AG04450 (cell line): ENCODE measurements at regions not wholly inside any gene's neighbourhood (a gene's known extent, or its start where the extent isn't known, plus 50 kb on each side); places are given as distances from the start of the nearest gene placed in this dataset.

Experiments used
- CTCF ChIA-PET: fragments of 300-600, 350-600 bp; formaldehyde crosslinking; extraction: SDS; loops from one replicate; lab custom pipeline; 2022; ENCODE audit warnings: antibody characterized with exemption, inconsistent platforms; lab: Charles Lee
- POLR2A ChIA-PET: fragments of 350-600 bp; formaldehyde crosslinking; extraction: SDS; loops from one replicate; lab custom pipeline; 2021; ENCODE audit warnings: antibody characterized with exemption, inconsistent platforms; lab: Yijun Ruan, JAX
- DNase-seq: peaks from one replicate; pipeline ENCODE4 v3.0.0-alpha.2; 2011; ENCODE audit warnings: low read depth, low spot score
- H3K27ac ChIP-seq: one replicate; pipeline ENCODE4 v1.5.1; 2012; ENCODE audit warnings: low read depth, low read length, control low read depth
- H3K27me3 ChIP-seq: one replicate; pipeline ENCODE4 v1.6.0; 2012; ENCODE audit warnings: low read length; ENCODE audit not compliant: control insufficient read depth, insufficient read depth
- H3K4me3 ChIP-seq: 2 replicates; pipeline ENCODE4 v1.5.1; 2011; ENCODE audit warnings: mild to moderate bottlenecking, low read depth, low read length, control low read depth
- H3K9me3 ChIP-seq: 2 replicates; pipeline ENCODE4 v1.5.1; 2012; ENCODE audit warnings: low read length; ENCODE audit not compliant: control insufficient read depth, insufficient read depth
- TF ChIP-seq, protein P1 (sequence below): IDR thresholded peaks from 2 replicates; pipeline ENCODE4 v1.5.1; 2011; ENCODE audit warnings: low read depth, low read length, control low read depth, inconsistent platforms

DNA sequence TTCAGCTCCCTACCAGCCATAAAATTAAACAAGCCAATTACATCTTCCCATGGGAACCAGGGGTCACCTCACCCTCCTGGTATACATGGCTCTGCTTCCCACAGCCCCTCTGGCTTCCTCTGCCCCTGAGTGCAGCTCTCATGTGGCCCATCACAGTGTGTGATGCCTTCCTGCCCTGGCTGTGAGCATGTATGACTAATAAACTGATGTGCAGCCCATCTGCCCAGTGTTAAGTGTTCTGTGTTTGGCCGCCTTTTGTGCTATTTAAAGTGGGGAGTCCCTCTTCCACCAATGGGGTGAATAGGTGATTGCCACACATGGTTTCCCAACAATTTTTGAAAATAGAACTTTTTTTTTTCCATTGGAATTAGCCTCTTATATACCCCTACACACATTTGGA is 87.7 kb upstream of the PIEZO2 start:
- TF ChIP-seq, protein P1, sequence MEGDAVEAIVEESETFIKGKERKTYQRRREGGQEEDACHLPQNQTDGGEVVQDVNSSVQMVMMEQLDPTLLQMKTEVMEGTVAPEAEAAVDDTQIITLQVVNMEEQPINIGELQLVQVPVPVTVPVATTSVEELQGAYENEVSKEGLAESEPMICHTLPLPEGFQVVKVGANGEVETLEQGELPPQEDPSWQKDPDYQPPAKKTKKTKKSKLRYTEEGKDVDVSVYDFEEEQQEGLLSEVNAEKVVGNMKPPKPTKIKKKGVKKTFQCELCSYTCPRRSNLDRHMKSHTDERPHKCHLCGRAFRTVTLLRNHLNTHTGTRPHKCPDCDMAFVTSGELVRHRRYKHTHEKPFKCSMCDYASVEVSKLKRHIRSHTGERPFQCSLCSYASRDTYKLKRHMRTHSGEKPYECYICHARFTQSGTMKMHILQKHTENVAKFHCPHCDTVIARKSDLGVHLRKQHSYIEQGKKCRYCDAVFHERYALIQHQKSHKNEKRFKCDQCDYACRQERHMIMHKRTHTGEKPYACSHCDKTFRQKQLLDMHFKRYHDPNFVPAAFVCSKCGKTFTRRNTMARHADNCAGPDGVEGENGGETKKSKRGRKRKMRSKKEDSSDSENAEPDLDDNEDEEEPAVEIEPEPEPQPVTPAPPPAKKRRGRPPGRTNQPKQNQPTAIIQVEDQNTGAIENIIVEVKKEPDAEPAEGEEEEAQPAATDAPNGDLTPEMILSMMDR: no peak
- ChIA-PET CTCF (no interaction called here), POLR2A (no interaction called here)
- no peak for DNase-seq
- Histone ChIP-seq H3K9me3 (no peaks in the 10 kb centered on the region), H3K27me3 (no peaks in the 10 kb centered on the region), H3K4me3 (no peak overlapping the region), H3K27ac (no peak overlapping the region)

DNA sequence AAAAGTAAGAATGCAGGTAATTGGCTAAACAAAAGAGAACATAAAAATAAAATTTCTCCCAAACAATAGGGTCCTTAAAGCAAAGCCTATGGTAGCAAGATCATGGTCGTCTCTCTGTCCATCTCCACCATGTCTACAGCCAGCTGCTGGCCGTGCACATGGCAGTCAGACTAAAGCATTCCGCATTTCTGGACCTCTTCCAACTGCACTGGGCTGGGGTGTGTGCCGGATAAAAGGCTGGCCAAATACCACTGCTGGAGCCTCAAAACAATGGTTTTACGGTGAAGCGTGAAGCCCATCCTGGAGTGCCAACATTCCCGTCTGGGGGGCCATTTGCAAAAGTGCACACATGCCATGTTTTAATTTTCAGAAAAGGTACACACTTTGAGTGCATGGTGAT is 74.8 kb upstream of the PIEZO2 start:
- Histone ChIP-seq H3K27ac (no peak overlapping the region), H3K4me3 (no peak overlapping the region), H3K27me3 (peaks cover under 1% of the 10 kb centered on the region), H3K9me3 (no peaks in the 10 kb centered on the region)
- TF ChIP-seq, protein P1: no peak
- ChIA-PET POLR2A (no interaction called here), CTCF (no interaction called here)
- DNase-seq: no peak

- Histone ChIP-seq H3K9me3 (no peaks in the 10 kb centered on the region), H3K4me3 (no peak overlapping the region), H3K27me3 (peaks cover 4% of the 10 kb centered on the region), H3K27ac (no peak overlapping the region)
- TF ChIP-seq, protein P1: no peak
- no peak for DNase-seq
- CTCF ChIA-PET: interaction anchor here (1.1 kb wide), 1 partner anchor 91 kb away, joined by 3 read pairs; no protein-coding TSS in a partner anchor
- POLR2A ChIA-PET: no interaction called here
Measured at GRCh38 chr18:11219571-11219970, 70.2 kb upstream of the PIEZO2 start.

- DNase-seq: no peak
- TF ChIP-seq, protein P1: no peak
- H3K27ac ChIP-seq: no peak overlapping the region
- POLR2A ChIA-PET: no interaction called here
- H3K27me3 ChIP-seq: peaks cover 4% of the 10 kb centered on the region
- H3K4me3 ChIP-seq: no peak overlapping the region
- CTCF ChIA-PET: no interaction called here
- no peaks in the 10 kb centered on the region for H3K9me3 ChIP-seq
Measured at GRCh38 chr18:11215216-11215615, 65.8 kb upstream of the PIEZO2 start.

DNA sequence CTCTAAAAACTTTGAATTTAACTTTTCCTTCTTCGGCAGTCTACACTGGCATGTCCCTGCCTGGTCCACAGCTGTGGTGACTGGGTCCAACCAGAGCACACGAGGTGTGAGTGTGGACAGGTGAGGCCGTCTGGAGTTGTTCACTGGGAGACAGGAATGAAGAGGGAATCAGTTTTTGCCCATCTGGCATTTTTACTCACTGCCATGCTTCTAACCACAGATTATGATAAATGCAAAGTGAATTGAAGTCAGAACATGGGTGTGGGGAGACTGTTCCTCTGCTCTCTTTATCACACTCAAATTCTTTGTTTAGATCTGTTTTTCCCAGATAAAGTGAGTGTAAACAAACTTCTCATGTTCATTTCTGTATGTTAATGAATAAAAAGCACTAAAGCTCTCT is 54.7 kb upstream of the PIEZO2 start:
- POLR2A ChIA-PET: no interaction called here

More for the DNA sequence above, 54.7 kb upstream of the PIEZO2 start:
- CTCF ChIA-PET: no interaction called here
- H3K27me3 ChIP-seq: peaks cover 10% of the 10 kb centered on the region
- TF ChIP-seq, protein P1: no peak
- H3K27ac ChIP-seq: no peak overlapping the region
- H3K4me3 ChIP-seq: no peak overlapping the region
- H3K9me3 ChIP-seq: no peaks in the 10 kb centered on the region
- DNase-seq: no peak
